ENCODE measurements at regions not wholly inside any gene's neighbourhood (a gene's known extent, or its start where the extent isn't known, plus 50 kb on each side); places are given as distances from the start of the nearest gene placed in this dataset.

- DNase-seq: no peak
Measured at GRCh38 chr20:60292001-60292520, 333.8 kb downstream of the CDH26 start.

- no peak for DNase-seq
Measured at GRCh38 chr20:60294632-60295031, 336.4 kb downstream of the CDH26 start.

- DNase-seq: no peak
Measured at GRCh38 chr20:60295214-60295613, 337.0 kb downstream of the CDH26 start.

- DNase-seq: no peak
Measured at GRCh38 chr20:60297649-60298048, 339.4 kb downstream of the CDH26 start.

GRCh38 chr20:60298647-60299046, 340.4 kb downstream of the CDH26 start:
- no peak for DNase-seq

GRCh38 chr20:60299951-60300350, 341.7 kb downstream of the CDH26 start:
- no peak for DNase-seq

- DNase-seq: no peak
Measured at GRCh38 chr20:60300374-60300773, 342.2 kb downstream of the CDH26 start.

- DNase-seq: no peak
Measured at GRCh38 chr20:60302875-60303274, 344.7 kb downstream of the CDH26 start.

- no peak for DNase-seq
Measured at GRCh38 chr20:60304026-60304590, 345.9 kb downstream of the CDH26 start.

GRCh38 chr20:60304931-60305330, 346.7 kb downstream of the CDH26 start:
- no peak for DNase-seq

GRCh38 chr20:60306105-60306504, 347.9 kb downstream of the CDH26 start:
- DNase-seq: no peak

GRCh38 chr20:60306551-60306950, 348.3 kb downstream of the CDH26 start:
- DNase-seq: no peak

GRCh38 chr20:60310560-60311349, 352.5 kb downstream of the CDH26 start:
- no peak for DNase-seq

- DNase-seq: no peak
Measured at GRCh38 chr20:60313191-60313590, 355.0 kb downstream of the CDH26 start.

- no peak for DNase-seq
Measured at GRCh38 chr20:60313614-60314013, 355.4 kb downstream of the CDH26 start.

- DNase-seq: no peak
Measured at GRCh38 chr20:60314727-60315126, 356.5 kb downstream of the CDH26 start.

GRCh38 chr20:60316476-60317158, 358.4 kb downstream of the CDH26 start:
- DNase-seq: no peak

GRCh38 chr20:60317401-60317800, 359.2 kb downstream of the CDH26 start:
- DNase-seq: no peak

- DNase-seq: no peak
Measured at GRCh38 chr20:60321601-60322000, 363.4 kb downstream of the CDH26 start.

GRCh38 chr20:60326821-60327220, 368.6 kb downstream of the CDH26 start:
- DNase-seq: no peak

- no peak for DNase-seq
Measured at GRCh38 chr20:60327971-60328660, 369.9 kb downstream of the CDH26 start.

- no peak for DNase-seq
Measured at GRCh38 chr20:60330461-60330860, 372.2 kb downstream of the CDH26 start.

- DNase-seq: no peak
Measured at GRCh38 chr20:60331688-60332300, 373.6 kb downstream of the CDH26 start.
